HL-60 (cell line): ENCODE measurements at regions not wholly inside any gene's neighbourhood (a gene's known extent, or its start where the extent isn't known, plus 50 kb on each side); places are given as distances from the start of the nearest gene placed in this dataset.

Source experiments
- DNase-seq, 2 experiments: peaks; one replicate each; pipeline ENCODE4 v3.0.0-alpha.2; 2010 to 2020; ENCODE audit warnings: low read depth in 1 of 2, low spot score in 1 of 2
- H3K27ac ChIP-seq: fragments of 250-450 bp; sonication (Bioruptor Pico); replicated peaks from 2 replicates; pipeline ENCODE4 v1.5.1; 2020; ENCODE audit warnings: mild to moderate bottlenecking, moderate library complexity
- H3K27me3 ChIP-seq: fragments of 250-450 bp; sonication (Bioruptor Pico); 2 replicates; pipeline ENCODE4 v1.5.1; 2021; ENCODE audit warnings: mild to moderate bottlenecking, moderate library complexity; ENCODE audit not compliant: insufficient read depth, poor library complexity, severe bottlenecking
- H3K4me3 ChIP-seq: replicated peaks from 2 replicates; pipeline ENCODE4 v1.5.1; 2011; ENCODE audit warnings: mild to moderate bottlenecking, control low read depth, low read length; ENCODE audit not compliant: insufficient read depth
- GABPA ChIP-seq: IDR thresholded peaks from 2 replicates; pipeline ENCODE4 v1.6.1; 2012; ENCODE audit warnings: low read depth
- POLR2AphosphoS5 ChIP-seq: IDR thresholded peaks from 2 replicates; pipeline ENCODE4 v1.6.1; 2012; ENCODE audit warnings: low read depth
- SPI1 ChIP-seq: IDR thresholded peaks from 2 replicates; pipeline ENCODE4 v1.6.1; 2012; ENCODE audit warnings: low read depth, mild to moderate bottlenecking, borderline replicate concordance
- TF ChIP-seq, protein P1 (sequence below): IDR thresholded peaks from 2 replicates; pipeline ENCODE4 v1.6.1; 2012; ENCODE audit warnings: low read depth; ENCODE audit not compliant: insufficient replicate concordance
- TF ChIP-seq, protein P2 (sequence below): IDR thresholded peaks from one replicate; pipeline ENCODE4 v1.5.1; 2011; ENCODE audit warnings: low read length, control low read depth, inconsistent platforms; ENCODE audit not compliant: insufficient read depth

DNA sequence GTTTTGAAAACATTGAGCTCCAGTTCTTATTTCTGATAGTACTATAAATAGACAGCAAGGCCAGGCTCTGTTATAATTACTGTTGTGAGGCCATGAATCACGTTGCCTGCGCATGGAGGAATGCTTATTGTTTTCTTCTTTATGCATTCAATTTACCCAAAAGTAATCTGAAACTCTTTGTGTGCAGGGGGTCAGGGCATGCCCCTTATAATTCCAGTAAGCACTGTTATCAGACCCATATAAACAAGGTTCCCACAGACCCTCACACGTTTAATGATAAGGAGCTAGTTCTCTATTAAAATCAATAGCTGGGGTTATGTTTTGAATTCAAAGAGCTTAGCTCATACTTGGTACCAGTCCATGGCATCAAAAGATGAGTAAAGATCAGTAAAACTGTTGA is 174.8 kb upstream of the ARG1 start:
- no peak for DNase-seq

GRCh38 chr6:131399433-131399832 is 173.6 kb upstream of the ARG1 start:
- TF ChIP-seq, protein P1, sequence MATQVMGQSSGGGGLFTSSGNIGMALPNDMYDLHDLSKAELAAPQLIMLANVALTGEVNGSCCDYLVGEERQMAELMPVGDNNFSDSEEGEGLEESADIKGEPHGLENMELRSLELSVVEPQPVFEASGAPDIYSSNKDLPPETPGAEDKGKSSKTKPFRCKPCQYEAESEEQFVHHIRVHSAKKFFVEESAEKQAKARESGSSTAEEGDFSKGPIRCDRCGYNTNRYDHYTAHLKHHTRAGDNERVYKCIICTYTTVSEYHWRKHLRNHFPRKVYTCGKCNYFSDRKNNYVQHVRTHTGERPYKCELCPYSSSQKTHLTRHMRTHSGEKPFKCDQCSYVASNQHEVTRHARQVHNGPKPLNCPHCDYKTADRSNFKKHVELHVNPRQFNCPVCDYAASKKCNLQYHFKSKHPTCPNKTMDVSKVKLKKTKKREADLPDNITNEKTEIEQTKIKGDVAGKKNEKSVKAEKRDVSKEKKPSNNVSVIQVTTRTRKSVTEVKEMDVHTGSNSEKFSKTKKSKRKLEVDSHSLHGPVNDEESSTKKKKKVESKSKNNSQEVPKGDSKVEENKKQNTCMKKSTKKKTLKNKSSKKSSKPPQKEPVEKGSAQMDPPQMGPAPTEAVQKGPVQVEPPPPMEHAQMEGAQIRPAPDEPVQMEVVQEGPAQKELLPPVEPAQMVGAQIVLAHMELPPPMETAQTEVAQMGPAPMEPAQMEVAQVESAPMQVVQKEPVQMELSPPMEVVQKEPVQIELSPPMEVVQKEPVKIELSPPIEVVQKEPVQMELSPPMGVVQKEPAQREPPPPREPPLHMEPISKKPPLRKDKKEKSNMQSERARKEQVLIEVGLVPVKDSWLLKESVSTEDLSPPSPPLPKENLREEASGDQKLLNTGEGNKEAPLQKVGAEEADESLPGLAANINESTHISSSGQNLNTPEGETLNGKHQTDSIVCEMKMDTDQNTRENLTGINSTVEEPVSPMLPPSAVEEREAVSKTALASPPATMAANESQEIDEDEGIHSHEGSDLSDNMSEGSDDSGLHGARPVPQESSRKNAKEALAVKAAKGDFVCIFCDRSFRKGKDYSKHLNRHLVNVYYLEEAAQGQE = no peak
- TF ChIP-seq GABPA (no peak), POLR2AphosphoS5 (no peak), SPI1 (no peak)
- TF ChIP-seq, protein P2, sequence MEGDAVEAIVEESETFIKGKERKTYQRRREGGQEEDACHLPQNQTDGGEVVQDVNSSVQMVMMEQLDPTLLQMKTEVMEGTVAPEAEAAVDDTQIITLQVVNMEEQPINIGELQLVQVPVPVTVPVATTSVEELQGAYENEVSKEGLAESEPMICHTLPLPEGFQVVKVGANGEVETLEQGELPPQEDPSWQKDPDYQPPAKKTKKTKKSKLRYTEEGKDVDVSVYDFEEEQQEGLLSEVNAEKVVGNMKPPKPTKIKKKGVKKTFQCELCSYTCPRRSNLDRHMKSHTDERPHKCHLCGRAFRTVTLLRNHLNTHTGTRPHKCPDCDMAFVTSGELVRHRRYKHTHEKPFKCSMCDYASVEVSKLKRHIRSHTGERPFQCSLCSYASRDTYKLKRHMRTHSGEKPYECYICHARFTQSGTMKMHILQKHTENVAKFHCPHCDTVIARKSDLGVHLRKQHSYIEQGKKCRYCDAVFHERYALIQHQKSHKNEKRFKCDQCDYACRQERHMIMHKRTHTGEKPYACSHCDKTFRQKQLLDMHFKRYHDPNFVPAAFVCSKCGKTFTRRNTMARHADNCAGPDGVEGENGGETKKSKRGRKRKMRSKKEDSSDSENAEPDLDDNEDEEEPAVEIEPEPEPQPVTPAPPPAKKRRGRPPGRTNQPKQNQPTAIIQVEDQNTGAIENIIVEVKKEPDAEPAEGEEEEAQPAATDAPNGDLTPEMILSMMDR = no peak
- H3K27ac ChIP-seq = no peak overlapping the region
- no peak for DNase-seq
- no peak overlapping the region for H3K4me3 ChIP-seq
- no peaks in the 10 kb centered on the region for H3K27me3 ChIP-seq

More for the DNA sequence above, 174.8 kb upstream of the ARG1 start:
- Histone ChIP-seq H3K4me3 (no peak overlapping the region), H3K27ac (no peak overlapping the region), H3K27me3 (no peaks in the 10 kb centered on the region)
- TF ChIP-seq POLR2AphosphoS5 (no peak), GABPA (no peak), SPI1 (no peak)
- TF ChIP-seq, protein P1 = no peak
- TF ChIP-seq, protein P2 = no peak

DNA sequence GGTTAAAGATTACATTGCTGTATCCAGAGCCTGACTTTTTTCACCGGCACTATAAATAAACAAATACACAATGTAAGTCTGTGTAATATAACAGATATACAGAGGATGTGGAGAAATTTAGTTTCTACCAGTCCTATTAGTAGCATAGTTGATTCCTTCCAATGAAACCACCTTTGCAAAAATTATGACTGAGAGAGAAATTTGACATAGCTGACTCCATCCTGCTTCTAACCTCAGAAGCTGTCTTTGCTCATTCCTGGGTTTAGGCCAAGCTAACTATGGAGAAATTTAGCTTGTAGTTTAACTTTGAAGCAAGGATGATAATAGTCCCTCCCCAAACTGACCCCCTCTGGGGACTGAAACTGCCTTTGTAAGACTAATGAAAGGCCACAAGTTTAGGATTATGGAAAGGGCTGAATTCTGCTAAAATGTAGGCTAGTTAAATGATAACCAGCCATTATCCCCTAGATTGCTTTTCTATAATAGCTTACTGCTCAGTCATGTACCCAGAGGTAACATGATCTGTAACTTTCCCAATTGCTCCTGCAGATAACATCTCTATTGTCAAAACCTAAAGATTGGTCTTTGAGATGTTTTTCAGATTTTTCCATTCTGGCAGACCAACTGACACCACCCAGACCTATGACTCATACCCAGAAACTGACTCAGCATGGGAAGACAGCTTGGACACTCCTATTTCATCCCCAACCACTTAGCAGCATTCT is 172.8 kb upstream of the ARG1 start:
- DNase-seq = no peak
- TF ChIP-seq SPI1 (no peak), GABPA (no peak), POLR2AphosphoS5 (no peak)
- TF ChIP-seq, protein P2 = no peak
- TF ChIP-seq, protein P1 = no peak
- H3K4me3 ChIP-seq = no peak overlapping the region
- no peaks in the 10 kb centered on the region for H3K27me3 ChIP-seq
- no peak overlapping the region for H3K27ac ChIP-seq
